ENCODE measurements at regions not wholly inside any gene's neighbourhood (a gene's known extent, or its start where the extent isn't known, plus 50 kb on each side); places are given as distances from the start of the nearest gene placed in this dataset.
"Not testable (repeated sequence)": the region's sequence is repeated elsewhere in the genome, so short reads cannot be mapped to it uniquely, and the experiment has no call there.

- not testable (repeated sequence) for TF ChIP-seq EP300 (IDR thresholded peaks at IDR 0.05; ENCODE audit: low read depth); POLR2A (IDR thresholded peaks at IDR 0.05); POLR2AphosphoS5 (IDR thresholded peaks at IDR 0.05)
- TF ChIP-seq, protein P1, sequence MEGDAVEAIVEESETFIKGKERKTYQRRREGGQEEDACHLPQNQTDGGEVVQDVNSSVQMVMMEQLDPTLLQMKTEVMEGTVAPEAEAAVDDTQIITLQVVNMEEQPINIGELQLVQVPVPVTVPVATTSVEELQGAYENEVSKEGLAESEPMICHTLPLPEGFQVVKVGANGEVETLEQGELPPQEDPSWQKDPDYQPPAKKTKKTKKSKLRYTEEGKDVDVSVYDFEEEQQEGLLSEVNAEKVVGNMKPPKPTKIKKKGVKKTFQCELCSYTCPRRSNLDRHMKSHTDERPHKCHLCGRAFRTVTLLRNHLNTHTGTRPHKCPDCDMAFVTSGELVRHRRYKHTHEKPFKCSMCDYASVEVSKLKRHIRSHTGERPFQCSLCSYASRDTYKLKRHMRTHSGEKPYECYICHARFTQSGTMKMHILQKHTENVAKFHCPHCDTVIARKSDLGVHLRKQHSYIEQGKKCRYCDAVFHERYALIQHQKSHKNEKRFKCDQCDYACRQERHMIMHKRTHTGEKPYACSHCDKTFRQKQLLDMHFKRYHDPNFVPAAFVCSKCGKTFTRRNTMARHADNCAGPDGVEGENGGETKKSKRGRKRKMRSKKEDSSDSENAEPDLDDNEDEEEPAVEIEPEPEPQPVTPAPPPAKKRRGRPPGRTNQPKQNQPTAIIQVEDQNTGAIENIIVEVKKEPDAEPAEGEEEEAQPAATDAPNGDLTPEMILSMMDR (IDR thresholded peaks at IDR 0.05) = not testable (repeated sequence)
Measured at GRCh38 chr21:28677096-28677495, 315.6 kb downstream of the LTN1 start.

Measured in transverse colon (tissue), 4 donors.